Gastroesophageal sphincter (tissue), 3 donors: ENCODE measurements at regions not wholly inside any gene's neighbourhood (a gene's known extent, or its start where the extent isn't known, plus 50 kb on each side); places are given as distances from the start of the nearest gene placed in this dataset.

Experiments
- EP300 ChIP-seq: sonication (generic); formaldehyde crosslinking; IDR thresholded peaks from one replicate; pipeline ENCODE4 v1.6.1; 2017; ENCODE audit warnings: antibody characterized with exemption, mild to moderate bottlenecking
- POLR2A ChIP-seq, 2 donors: fragments of 450-650 bp; IDR thresholded peaks; one replicate each; pipeline ENCODE4 v1.6.1; 2017; ENCODE audit warnings: antibody characterized with exemption in 2 of 2, mild to moderate bottlenecking in 2 of 2, moderate library complexity in 1 of 2
- POLR2AphosphoS5 ChIP-seq: sonication (generic); formaldehyde crosslinking; IDR thresholded peaks from one replicate; pipeline ENCODE4 v1.6.1; 2017; ENCODE audit warnings: antibody characterized with exemption
- TF ChIP-seq, protein P1 (sequence below), 4 experiments: fragments of 200-600 bp in 2 of 4; fragments of 450-650 bp in 2 of 4; sonication (generic) in 1 of 4; IDR thresholded peaks; one replicate each; pipeline ENCODE4 v1.5.1; 2017 to 2019; ENCODE audit warnings: antibody characterized with exemption in 4 of 4, mild to moderate bottlenecking in 2 of 4, moderate library complexity in 2 of 4

DNA sequence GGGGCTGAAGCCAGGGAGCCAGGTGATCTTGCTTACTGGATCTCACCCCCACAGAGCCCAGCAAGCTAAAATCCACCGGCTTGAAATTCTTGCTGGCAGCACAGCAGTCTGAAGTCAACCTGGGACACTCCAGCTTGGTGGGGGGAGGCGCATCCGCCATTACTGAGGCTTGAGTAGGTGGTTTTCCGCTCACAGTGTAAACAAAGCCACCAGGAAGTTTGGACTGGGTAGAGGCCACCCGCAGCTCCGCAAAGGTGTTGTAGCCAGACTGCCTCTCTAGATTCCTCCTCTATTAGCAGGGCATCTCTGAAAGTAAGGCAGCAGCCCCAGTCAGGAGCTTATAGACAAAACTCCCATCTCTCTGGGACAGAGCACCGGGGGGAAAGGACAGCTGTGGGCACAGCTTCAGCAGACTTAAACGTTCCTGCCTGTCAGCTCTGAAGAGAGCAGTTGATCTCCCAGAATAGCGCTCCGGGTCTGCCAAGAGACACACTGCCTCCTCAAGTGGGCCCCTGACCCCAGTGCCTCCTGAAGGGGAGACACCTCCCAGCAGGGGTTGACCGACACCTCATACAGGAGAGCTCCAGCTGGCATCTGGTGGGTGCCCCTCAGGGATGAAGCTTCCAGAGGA lies 206.3 kb upstream of the KHDRBS2 start:
- TF ChIP-seq, protein P1, sequence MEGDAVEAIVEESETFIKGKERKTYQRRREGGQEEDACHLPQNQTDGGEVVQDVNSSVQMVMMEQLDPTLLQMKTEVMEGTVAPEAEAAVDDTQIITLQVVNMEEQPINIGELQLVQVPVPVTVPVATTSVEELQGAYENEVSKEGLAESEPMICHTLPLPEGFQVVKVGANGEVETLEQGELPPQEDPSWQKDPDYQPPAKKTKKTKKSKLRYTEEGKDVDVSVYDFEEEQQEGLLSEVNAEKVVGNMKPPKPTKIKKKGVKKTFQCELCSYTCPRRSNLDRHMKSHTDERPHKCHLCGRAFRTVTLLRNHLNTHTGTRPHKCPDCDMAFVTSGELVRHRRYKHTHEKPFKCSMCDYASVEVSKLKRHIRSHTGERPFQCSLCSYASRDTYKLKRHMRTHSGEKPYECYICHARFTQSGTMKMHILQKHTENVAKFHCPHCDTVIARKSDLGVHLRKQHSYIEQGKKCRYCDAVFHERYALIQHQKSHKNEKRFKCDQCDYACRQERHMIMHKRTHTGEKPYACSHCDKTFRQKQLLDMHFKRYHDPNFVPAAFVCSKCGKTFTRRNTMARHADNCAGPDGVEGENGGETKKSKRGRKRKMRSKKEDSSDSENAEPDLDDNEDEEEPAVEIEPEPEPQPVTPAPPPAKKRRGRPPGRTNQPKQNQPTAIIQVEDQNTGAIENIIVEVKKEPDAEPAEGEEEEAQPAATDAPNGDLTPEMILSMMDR (IDR thresholded peaks at IDR 0.05) = no peak
- TF ChIP-seq POLR2AphosphoS5 (no peak), POLR2A (IDR thresholded peaks at IDR 0.05) (no peak), EP300 (no peak)
